ENCODE measurements at regions not wholly inside any gene's neighbourhood (a gene's known extent, or its start where the extent isn't known, plus 50 kb on each side); places are given as distances from the start of the nearest gene placed in this dataset.

- intact Hi-C loops (cut with DNase I; ENCODE audit: low total_unique reads): no loop called here
Measured at GRCh38 chr11:22138264-22138663, 54.6 kb upstream of the ANO5 start.

More at GRCh38 chr11:22138264-22138663, 54.6 kb upstream of the ANO5 start:
- TF ChIP-seq POLR2AphosphoS5 (IDR thresholded peaks at IDR 0.05): no peak
- TF ChIP-seq CTCF (IDR thresholded peaks at IDR 0.05): no peak
- TF ChIP-seq EP300 (IDR thresholded peaks at IDR 0.05): no peak
- TF ChIP-seq POLR2A (IDR thresholded peaks at IDR 0.05): no peak
- no peak for DNase-seq
- Histone ChIP-seq H3K27me3 (no peaks in the 10 kb centered on the region), H3K36me3 (no peaks in the 10 kb centered on the region), H3K27ac (no peak overlapping the region), H3K4me3 (no peak overlapping the region), H3K9me3 (no peaks in the 10 kb centered on the region), H3K4me1 (no peaks in the 10 kb centered on the region)

Data from stomach (tissue), 6 donors.